OCI-LY3 (cell line): ENCODE measurements at regions not wholly inside any gene's neighbourhood (a gene's known extent, or its start where the extent isn't known, plus 50 kb on each side); places are given as distances from the start of the nearest gene placed in this dataset.

Experiments
- H2AFZ ChIP-seq: fragments of 200-600, 300-600 bp; shearing (Covaris generic); 2 replicates; pipeline ENCODE4 v1.6.0; 2014; ENCODE audit warnings: antibody characterized with exemption, low read depth, low read length
- H3K27ac ChIP-seq: fragments of 200-600, 300-600 bp; sonication (generic); 2 replicates; pipeline ENCODE4 v1.5.1; 2014; ENCODE audit warnings: mild to moderate bottlenecking, low read length, moderate library complexity, mixed read lengths
- H3K27me3 ChIP-seq: fragments of 200-600, 300-600 bp; sonication (generic); 2 replicates; pipeline ENCODE4 v1.6.1; 2014; ENCODE audit warnings: low read depth, low read length, mixed read lengths
- H3K36me3 ChIP-seq: fragments of 200-600, 300-600 bp; sonication (generic); replicated peaks from 2 replicates; pipeline ENCODE3; 2014; ENCODE audit warnings: low read depth, low read length, mixed read lengths
- H3K4me1 ChIP-seq: fragments of 300-600, 200-600 bp; sonication (generic); 2 replicates; pipeline ENCODE4 v1.6.1; 2014; ENCODE audit warnings: low read length, mixed read lengths
- H3K4me2 ChIP-seq: fragments of 200-600, 300-600 bp; sonication (generic); 2 replicates; pipeline ENCODE4 v1.6.1; 2014; ENCODE audit warnings: low read length, mixed read lengths
- H3K4me3 ChIP-seq: fragments of 300-600, 200-600 bp; sonication (generic); 2 replicates; pipeline ENCODE4 v1.5.1; 2014; ENCODE audit warnings: antibody characterized with exemption, mild to moderate bottlenecking, low read length, moderate library complexity
- H3K79me2 ChIP-seq: fragments of 300-600, 200-600 bp; shearing (Covaris generic); 2 replicates; pipeline ENCODE4 v1.6.1; 2014; ENCODE audit warnings: mild to moderate bottlenecking, low read length, mixed read lengths
- H3K9ac ChIP-seq: fragments of 300-600, 200-600 bp; shearing (Covaris generic); 2 replicates; pipeline ENCODE4 v1.6.0; 2014; ENCODE audit warnings: mild to moderate bottlenecking, low read length, moderate library complexity
- H3K9me3 ChIP-seq: fragments of 200-600, 300-600 bp; shearing (Covaris generic); 2 replicates; pipeline ENCODE4 v1.6.1; 2014; ENCODE audit warnings: low read length, mixed read lengths; ENCODE audit not compliant: insufficient read depth
- H4K20me1 ChIP-seq: fragments of 200-600, 300-600 bp; sonication (generic); 2 replicates; pipeline ENCODE4 v1.6.1; 2016; ENCODE audit warnings: low read length, mixed read lengths; ENCODE audit not compliant: insufficient read depth
- EZH2phosphoT487 ChIP-seq: fragments of 200-600 bp; shearing (Covaris generic); IDR thresholded peaks from 2 replicates; pipeline ENCODE4 v1.6.1; 2018; ENCODE audit warnings: antibody characterized with exemption, mixed run types, low read depth
- TF ChIP-seq, protein P1 (sequence below): fragments of 200-600, 300-600 bp; sonication (generic); IDR thresholded peaks from 2 replicates; pipeline ENCODE4 v1.5.1; 2014; ENCODE audit warnings: antibody characterized with exemption, low read length, low read depth

DNA sequence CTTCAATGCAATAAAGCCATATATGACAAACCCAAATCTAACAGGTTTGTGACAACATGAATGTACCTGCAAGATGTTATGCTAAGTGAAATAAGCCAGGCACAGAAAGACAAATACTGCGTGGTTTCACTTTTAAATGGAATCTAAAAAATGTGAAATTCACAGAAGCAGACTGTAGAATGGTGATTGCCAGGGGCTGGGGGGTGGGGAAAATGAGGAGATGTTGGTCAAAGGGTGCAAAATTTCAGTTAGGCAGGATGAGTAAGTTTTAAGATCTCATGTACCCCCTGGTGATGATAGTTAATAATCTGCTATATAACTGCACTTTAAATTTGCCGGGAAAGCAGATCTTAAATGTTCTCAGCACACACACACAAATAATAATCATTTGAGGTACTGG, 160.5 kb downstream of the PTBP2 start:
- H3K36me3 ChIP-seq: no peaks in the 10 kb centered on the region
- no peaks in the 10 kb centered on the region for H3K27me3 ChIP-seq
- no peaks in the 10 kb centered on the region for H4K20me1 ChIP-seq
- no peaks in the 10 kb centered on the region for H3K9me3 ChIP-seq
- TF ChIP-seq, protein P1, sequence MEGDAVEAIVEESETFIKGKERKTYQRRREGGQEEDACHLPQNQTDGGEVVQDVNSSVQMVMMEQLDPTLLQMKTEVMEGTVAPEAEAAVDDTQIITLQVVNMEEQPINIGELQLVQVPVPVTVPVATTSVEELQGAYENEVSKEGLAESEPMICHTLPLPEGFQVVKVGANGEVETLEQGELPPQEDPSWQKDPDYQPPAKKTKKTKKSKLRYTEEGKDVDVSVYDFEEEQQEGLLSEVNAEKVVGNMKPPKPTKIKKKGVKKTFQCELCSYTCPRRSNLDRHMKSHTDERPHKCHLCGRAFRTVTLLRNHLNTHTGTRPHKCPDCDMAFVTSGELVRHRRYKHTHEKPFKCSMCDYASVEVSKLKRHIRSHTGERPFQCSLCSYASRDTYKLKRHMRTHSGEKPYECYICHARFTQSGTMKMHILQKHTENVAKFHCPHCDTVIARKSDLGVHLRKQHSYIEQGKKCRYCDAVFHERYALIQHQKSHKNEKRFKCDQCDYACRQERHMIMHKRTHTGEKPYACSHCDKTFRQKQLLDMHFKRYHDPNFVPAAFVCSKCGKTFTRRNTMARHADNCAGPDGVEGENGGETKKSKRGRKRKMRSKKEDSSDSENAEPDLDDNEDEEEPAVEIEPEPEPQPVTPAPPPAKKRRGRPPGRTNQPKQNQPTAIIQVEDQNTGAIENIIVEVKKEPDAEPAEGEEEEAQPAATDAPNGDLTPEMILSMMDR: no peak
- TF ChIP-seq EZH2phosphoT487: no peak
- no peak overlapping the region for H3K27ac ChIP-seq
- H3K4me1 ChIP-seq: no peaks in the 10 kb centered on the region
- no peak overlapping the region for H3K9ac ChIP-seq
- H3K4me3 ChIP-seq: no peak overlapping the region
- H2AFZ ChIP-seq: no peak overlapping the region
- H3K79me2 ChIP-seq: no peaks in the 10 kb centered on the region
- no peak overlapping the region for H3K4me2 ChIP-seq

DNA sequence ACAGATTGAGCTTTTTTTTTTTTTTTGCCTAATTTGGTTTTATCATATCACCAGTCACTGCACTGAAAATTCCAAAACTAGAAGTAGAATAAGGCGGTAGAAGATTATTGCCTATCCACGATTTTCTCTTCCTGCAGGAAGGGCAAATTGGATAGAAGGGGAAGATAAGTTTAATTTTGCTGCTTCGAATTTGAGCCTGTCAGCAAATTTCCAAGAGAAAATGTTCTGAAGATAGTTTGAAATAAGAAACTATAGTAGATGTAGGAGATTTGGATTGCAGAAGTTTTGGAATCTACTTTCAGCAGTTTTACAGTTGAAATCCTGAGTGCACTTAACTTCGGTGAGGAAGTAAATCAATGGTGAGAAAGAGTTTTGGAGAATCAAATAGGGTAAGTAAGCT, 164.9 kb downstream of the PTBP2 start:
- Histone ChIP-seq H3K27ac (no peak overlapping the region), H3K36me3 (no peaks in the 10 kb centered on the region), H4K20me1 (no peaks in the 10 kb centered on the region), H3K4me1 (no peaks in the 10 kb centered on the region), H3K27me3 (no peaks in the 10 kb centered on the region), H3K79me2 (no peaks in the 10 kb centered on the region), H3K9ac (no peak overlapping the region), H3K9me3 (no peaks in the 10 kb centered on the region), H2AFZ (no peak overlapping the region), H3K4me2 (no peak overlapping the region), H3K4me3 (no peak overlapping the region)
- no peak for TF ChIP-seq EZH2phosphoT487
- TF ChIP-seq, protein P1: no peak

DNA sequence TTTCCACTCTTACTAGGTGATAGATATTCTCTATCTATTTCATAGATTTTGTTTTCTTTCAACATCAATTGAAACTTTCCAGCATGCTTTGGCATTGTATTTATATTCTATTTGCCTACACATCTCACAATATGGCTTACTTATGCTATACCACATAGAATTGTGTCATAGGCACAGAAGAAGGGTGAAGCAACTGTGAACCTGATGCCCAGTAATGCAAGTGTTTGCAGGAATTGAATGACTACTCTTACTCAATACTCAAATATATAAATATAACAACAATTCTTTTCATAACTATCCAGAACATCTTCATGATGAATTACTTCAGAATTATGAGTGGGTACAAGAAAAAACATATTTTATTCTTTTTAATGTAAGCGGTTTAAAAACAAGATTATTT, 165.9 kb downstream of the PTBP2 start:
- TF ChIP-seq, protein P1: no peak
- TF ChIP-seq EZH2phosphoT487: no peak
- no peaks in the 10 kb centered on the region for H3K79me2 ChIP-seq
- H3K4me3 ChIP-seq: no peak overlapping the region
- no peaks in the 10 kb centered on the region for H3K36me3 ChIP-seq
- no peak overlapping the region for H3K9ac ChIP-seq
- H2AFZ ChIP-seq: no peak overlapping the region
- H4K20me1 ChIP-seq: no peaks in the 10 kb centered on the region
- no peaks in the 10 kb centered on the region for H3K9me3 ChIP-seq
- H3K27ac ChIP-seq: no peak overlapping the region
- H3K4me2 ChIP-seq: no peak overlapping the region
- H3K27me3 ChIP-seq: no peaks in the 10 kb centered on the region
- no peaks in the 10 kb centered on the region for H3K4me1 ChIP-seq

DNA sequence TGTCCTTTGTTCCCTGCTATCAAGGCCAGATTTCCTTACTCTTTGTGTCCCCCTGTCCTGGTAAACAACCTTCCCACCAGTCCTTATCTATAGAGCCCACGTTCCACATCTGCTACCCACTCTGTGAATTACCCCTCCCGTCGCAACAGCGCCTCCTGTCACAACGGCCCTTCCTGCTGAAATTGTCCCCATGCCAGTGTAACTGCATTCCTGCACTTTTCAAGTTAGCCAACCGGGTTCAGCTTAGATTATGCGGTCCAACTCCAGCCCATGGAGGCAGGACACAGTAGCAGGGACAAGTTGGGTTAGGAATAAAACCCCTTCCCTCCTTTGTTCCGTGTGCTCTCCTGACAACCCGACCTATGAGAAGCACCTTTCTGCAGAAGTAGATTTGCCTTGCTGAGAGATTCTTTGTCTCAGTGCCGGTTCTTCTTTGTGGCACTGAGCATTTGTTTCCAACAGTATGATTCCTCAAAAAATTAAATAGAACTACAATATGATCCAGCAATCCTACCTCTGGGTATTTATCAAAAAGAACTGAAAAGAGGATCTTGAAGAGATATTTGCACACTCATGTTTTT, 180.3 kb downstream of the PTBP2 start:
- Histone ChIP-seq H3K36me3 (no peaks in the 10 kb centered on the region), H3K27me3 (no peaks in the 10 kb centered on the region), H4K20me1 (no peaks in the 10 kb centered on the region), H3K79me2 (no peaks in the 10 kb centered on the region), H3K9ac (no peak overlapping the region), H3K4me2 (no peak overlapping the region), H3K27ac (no peak overlapping the region), H3K4me3 (no peak overlapping the region), H3K9me3 (no peaks in the 10 kb centered on the region), H2AFZ (no peak overlapping the region), H3K4me1 (no peaks in the 10 kb centered on the region)
- TF ChIP-seq, protein P1: no peak
- TF ChIP-seq EZH2phosphoT487: no peak
